GM23338 (cell line): ENCODE measurements at regions not wholly inside any gene's neighbourhood (a gene's known extent, or its start where the extent isn't known, plus 50 kb on each side); places are given as distances from the start of the nearest gene placed in this dataset.

Experiments
- POLR2AphosphoS5 ChIP-seq: IDR thresholded peaks from 2 replicates; pipeline ENCODE4 v1.6.1; 2016; ENCODE audit warnings: antibody characterized with exemption, low read depth
- TF ChIP-seq, protein P1 (sequence below), 2 experiments: fragments of 200-600 bp in 1 of 2; sonication (generic) in 1 of 2; conservative IDR thresholded peaks; 2 replicates each; pipeline versions ENCODE4 v1.5.1 to v1.6.1; 2016 to 2017; ENCODE audit warnings: antibody characterized with exemption in 2 of 2, low read depth in 2 of 2, mild to moderate bottlenecking in 2 of 2, moderate library complexity in 1 of 2

DNA sequence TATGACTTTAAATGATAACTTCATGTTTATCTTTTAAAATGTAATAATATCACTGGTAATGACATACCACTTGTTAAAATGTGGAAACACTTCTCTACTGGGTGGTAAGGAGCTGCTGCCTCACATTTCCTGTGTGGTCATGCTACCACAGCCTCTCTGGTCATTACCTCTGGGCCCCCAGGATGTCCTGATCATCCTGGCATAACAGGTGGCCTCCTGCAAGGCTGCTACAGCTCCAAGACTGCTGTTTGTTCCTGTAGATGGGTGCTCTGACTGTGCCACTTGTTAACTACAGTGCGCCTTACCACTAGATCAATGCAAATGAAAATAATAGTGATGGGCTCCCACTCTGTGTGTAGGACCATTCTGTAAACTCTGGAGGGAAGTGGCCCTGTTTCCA is 500.2 kb upstream of the SPRED2 start:
- TF ChIP-seq, protein P1, sequence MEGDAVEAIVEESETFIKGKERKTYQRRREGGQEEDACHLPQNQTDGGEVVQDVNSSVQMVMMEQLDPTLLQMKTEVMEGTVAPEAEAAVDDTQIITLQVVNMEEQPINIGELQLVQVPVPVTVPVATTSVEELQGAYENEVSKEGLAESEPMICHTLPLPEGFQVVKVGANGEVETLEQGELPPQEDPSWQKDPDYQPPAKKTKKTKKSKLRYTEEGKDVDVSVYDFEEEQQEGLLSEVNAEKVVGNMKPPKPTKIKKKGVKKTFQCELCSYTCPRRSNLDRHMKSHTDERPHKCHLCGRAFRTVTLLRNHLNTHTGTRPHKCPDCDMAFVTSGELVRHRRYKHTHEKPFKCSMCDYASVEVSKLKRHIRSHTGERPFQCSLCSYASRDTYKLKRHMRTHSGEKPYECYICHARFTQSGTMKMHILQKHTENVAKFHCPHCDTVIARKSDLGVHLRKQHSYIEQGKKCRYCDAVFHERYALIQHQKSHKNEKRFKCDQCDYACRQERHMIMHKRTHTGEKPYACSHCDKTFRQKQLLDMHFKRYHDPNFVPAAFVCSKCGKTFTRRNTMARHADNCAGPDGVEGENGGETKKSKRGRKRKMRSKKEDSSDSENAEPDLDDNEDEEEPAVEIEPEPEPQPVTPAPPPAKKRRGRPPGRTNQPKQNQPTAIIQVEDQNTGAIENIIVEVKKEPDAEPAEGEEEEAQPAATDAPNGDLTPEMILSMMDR (conservative IDR thresholded peaks at IDR 0.05; ENCODE audit: low read depth in 2 of 2): no peak
- TF ChIP-seq POLR2AphosphoS5: no peak
